Nephron (organoid): ENCODE measurements at regions not wholly inside any gene's neighbourhood (a gene's known extent, or its start where the extent isn't known, plus 50 kb on each side); places are given as distances from the start of the nearest gene placed in this dataset.
"Not testable (repeated sequence)": the region's sequence is repeated elsewhere in the genome, so short reads cannot be mapped to it uniquely, and the experiment has no call there.

Experiments used
- H3K27ac Mint-ChIP-seq, 3 experiments: 2 replicates each; pipeline ENCODE4 v1.8.0; 2020; ENCODE audit warnings: mixed read lengths in 3 of 3, mild to moderate bottlenecking in 2 of 3, moderate library complexity in 1 of 3
- H3K27me3 Mint-ChIP-seq: 2 replicates; pipeline ENCODE4 v1.8.0; 2021; ENCODE audit warnings: low read depth, mild to moderate bottlenecking, moderate library complexity, mixed read lengths
- H3K36me3 Mint-ChIP-seq: 2 replicates; pipeline ENCODE4 v1.8.0; 2020; ENCODE audit warnings: low read depth, mixed read lengths
- H3K4me1 Mint-ChIP-seq: 2 replicates; pipeline ENCODE4 v1.8.0; 2020; ENCODE audit warnings: mixed read lengths
- H3K4me3 Mint-ChIP-seq, 3 experiments: 2 replicates each; pipeline ENCODE4 v1.8.0; 2020; ENCODE audit warnings: mild to moderate bottlenecking in 3 of 3, mixed read lengths in 3 of 3, moderate library complexity in 2 of 3
- H3K9me3 Mint-ChIP-seq: 2 replicates; pipeline ENCODE4 v1.8.0; 2020; ENCODE audit warnings: mixed read lengths
- CTCF ChIP-seq, 3 experiments: fragments of 200-600 bp; sonication (generic); IDR thresholded peaks; one replicate each; pipeline ENCODE4 v1.5.0; 2021; ENCODE audit warnings: antibody characterized with exemption in 3 of 3; ENCODE audit not compliant: unreplicated experiment in 3 of 3

- Mint-ChIP-seq H3K9me3 (no peaks in the 10 kb centered on the region), H3K4me1 (no peaks in the 10 kb centered on the region), H3K27ac (no peak overlapping the region), H3K4me3 (no peak overlapping the region), H3K36me3 (no peaks in the 10 kb centered on the region), H3K27me3 (no peaks in the 10 kb centered on the region)
- TF ChIP-seq CTCF (IDR thresholded peaks at IDR 0.05; ENCODE audit: unreplicated experiment in 3 of 3), result no peak
These were observed 319.2 kb upstream of the API5 start for GRCh38 chr11:42992594-42992993.

GRCh38 chr11:42996421-42997307 lies 315.1 kb upstream of the API5 start:
- Mint-ChIP-seq H3K27ac (no peak overlapping the region), H3K4me3 (no peak overlapping the region), H3K4me1 (no peaks in the 10 kb centered on the region), H3K9me3 (no peaks in the 10 kb centered on the region), H3K36me3 (no peaks in the 10 kb centered on the region), H3K27me3 (no peaks in the 10 kb centered on the region)
- no peak for TF ChIP-seq CTCF (IDR thresholded peaks at IDR 0.05; ENCODE audit: unreplicated experiment in 3 of 3)

GRCh38 chr11:43004879-43005278 lies 306.9 kb upstream of the API5 start:
- not testable (repeated sequence) for H3K36me3 Mint-ChIP-seq, H3K27me3 Mint-ChIP-seq, H3K4me1 Mint-ChIP-seq, H3K27ac Mint-ChIP-seq, H3K4me3 Mint-ChIP-seq
- H3K9me3 Mint-ChIP-seq, result peaks cover 12% of the 10 kb centered on the region

DNA sequence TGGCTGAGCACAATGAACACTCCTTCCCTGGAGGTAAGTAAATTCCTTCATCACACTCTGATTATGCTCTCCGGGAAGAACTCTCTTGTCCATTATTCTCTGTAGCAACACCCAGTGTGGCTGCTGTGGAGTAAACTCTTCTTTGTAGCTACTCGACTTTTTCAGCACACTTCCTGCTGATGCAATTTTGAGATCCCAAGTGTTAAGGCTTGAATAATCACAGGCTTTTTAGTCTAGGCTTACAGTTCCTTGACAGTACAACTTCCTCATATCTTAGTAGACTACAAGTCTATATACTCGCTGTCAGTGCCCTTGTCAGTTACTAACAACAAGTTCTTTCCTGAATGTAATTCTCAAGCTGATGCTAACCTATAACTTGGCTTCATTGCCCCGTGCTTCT lies 301.8 kb upstream of the API5 start:
- TF ChIP-seq CTCF (IDR thresholded peaks at IDR 0.05; ENCODE audit: unreplicated experiment in 3 of 3), result no peak
- H3K27me3 Mint-ChIP-seq, result no peaks in the 10 kb centered on the region
- H3K4me3 Mint-ChIP-seq, result no peak overlapping the region
- no peaks in the 10 kb centered on the region for H3K4me1 Mint-ChIP-seq
- H3K36me3 Mint-ChIP-seq, result no peaks in the 10 kb centered on the region
- peaks cover 17% of the 10 kb centered on the region for H3K9me3 Mint-ChIP-seq
- no peak overlapping the region for H3K27ac Mint-ChIP-seq

GRCh38 chr11:43012606-43013005 lies 299.2 kb upstream of the API5 start:
- Mint-ChIP-seq H3K4me3 (no peak overlapping the region), H3K4me1 (no peaks in the 10 kb centered on the region), H3K9me3 (peaks cover 11% of the 10 kb centered on the region), H3K27ac (no peak overlapping the region), H3K36me3 (no peaks in the 10 kb centered on the region), H3K27me3 (no peaks in the 10 kb centered on the region)
- TF ChIP-seq CTCF (IDR thresholded peaks at IDR 0.05; ENCODE audit: unreplicated experiment in 3 of 3), result no peak

- TF ChIP-seq CTCF (IDR thresholded peaks at IDR 0.05; ENCODE audit: unreplicated experiment in 3 of 3), result peak; percentile 18 to 44 (median 19)
- Mint-ChIP-seq H3K27ac (no peak overlapping the region), H3K36me3 (no peaks in the 10 kb centered on the region), H3K27me3 (no peaks in the 10 kb centered on the region), H3K4me3 (no peak overlapping the region), H3K4me1 (no peaks in the 10 kb centered on the region), H3K9me3 (peaks cover 3% of the 10 kb centered on the region)
These were observed 290.3 kb upstream of the API5 start for GRCh38 chr11:43021466-43021865.
